ENCODE measurements at regions not wholly inside any gene's neighbourhood (a gene's known extent, or its start where the extent isn't known, plus 50 kb on each side); places are given as distances from the start of the nearest gene placed in this dataset.
"Not testable (repeated sequence)": the region's sequence is repeated elsewhere in the genome, so short reads cannot be mapped to it uniquely, and the experiment has no call there.

DNA sequence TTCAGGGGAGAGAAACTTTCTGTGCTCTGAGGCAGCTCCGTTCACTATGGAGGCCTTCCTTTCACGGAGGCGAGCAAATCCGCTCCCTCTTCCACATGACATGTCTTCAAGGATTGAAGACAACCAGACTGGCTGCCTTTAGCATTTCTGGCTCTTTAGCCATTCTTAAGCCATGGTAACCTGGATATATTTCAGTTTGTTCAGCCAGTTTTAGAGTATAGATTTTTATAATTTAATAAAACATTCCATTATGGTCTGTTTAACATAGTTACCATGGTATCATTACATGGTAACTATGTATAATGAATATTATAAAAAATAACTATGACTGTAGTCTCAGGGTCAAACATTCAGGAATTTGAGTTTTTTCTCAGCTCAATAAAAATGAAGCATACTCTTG, 54.2 kb upstream of the NFIA start:
- DNase-seq (ENCODE audit: low spot score): no peak
- intact Hi-C loops (cut with DNase I): no loop called here

- intact Hi-C loops (cut with DNase I); DNase-seq (ENCODE audit: low spot score): not testable (repeated sequence)
Measured at GRCh38 chr1:61018068-61018467, 64.3 kb upstream of the NFIA start.

DNA sequence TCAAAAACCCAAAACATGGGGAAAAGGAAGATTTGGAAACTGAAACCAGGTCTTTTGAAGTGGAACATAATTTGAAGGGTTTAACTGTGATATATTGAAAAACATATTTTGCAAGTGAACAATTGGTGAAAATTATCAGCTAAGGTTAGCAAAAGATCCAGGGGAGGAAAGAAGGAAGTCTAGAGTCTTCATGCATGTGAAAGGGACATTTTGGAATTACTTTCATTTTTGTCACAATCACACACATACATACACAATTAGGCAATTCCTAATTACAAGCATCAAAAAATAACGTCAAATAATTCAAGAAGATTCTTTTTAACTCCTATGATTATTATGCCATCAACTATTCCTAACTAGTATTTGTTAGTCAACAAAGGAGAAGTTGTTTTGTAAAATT, 64.7 kb upstream of the NFIA start:
- no peak for DNase-seq (ENCODE audit: low spot score)
- intact Hi-C loops (cut with DNase I): no loop called here

GRCh38 chr1:61013946-61014667, 68.3 kb upstream of the NFIA start:
- intact Hi-C loops (cut with DNase I): no loop called here
- DNase-seq (ENCODE audit: low spot score): no peak

GRCh38 chr1:61013189-61013945, 69.0 kb upstream of the NFIA start:
- no peak for DNase-seq (ENCODE audit: low spot score)
- intact Hi-C loops (cut with DNase I): no loop called here

- intact Hi-C loops (cut with DNase I): no loop called here
- no peak for DNase-seq (ENCODE audit: low spot score)
Measured at GRCh38 chr1:61012341-61012761, 70.0 kb upstream of the NFIA start.

- DNase-seq (ENCODE audit: low spot score): no peak
Measured at GRCh38 chr1:61011561-61012263, 70.6 kb upstream of the NFIA start.

DNA sequence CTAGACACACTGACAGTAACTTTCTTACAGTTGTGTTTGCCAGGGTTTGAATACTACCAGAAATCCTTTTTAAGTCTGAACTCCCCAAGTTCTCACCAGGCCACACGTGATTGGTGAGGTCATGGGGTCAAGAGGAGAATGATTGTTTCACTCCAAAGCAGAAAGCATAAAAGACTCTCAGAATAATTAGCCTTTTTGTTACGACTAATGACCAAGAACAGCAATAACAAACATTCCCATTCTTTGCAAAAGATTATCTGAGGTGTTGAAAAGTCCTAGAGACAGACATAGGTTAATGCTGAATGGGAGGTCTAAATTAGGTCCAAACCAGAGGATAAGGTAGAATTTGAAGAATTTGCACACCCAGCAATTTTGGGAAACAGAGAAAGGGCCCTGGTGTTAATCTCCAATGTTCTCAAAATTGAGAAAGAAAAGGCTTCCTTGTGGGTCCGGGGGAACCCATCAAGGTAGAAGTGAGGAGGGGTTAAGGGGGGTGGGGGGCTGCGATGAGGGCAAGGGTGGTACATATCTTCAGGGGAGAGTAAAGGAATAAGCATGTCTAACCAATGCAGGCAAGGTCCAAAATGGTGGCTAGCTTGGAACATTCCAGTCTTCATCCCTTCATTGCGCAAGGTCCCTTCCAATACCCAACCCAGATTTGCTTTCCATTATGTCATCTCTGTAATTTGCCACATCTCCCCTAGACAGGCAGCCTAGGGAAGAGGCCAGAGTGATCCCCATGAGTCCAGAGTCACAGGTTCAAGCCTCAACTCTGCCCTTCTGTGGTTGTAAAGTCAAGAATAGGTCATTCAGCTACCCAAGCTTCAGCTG, 74.6 kb upstream of the NFIA start:
- intact Hi-C loops (cut with DNase I): no loop called here
- no peak for DNase-seq (ENCODE audit: low spot score)

More at GRCh38 chr1:61011561-61012263, 70.6 kb upstream of the NFIA start:
- intact Hi-C loops (cut with DNase I): no loop called here

DNA sequence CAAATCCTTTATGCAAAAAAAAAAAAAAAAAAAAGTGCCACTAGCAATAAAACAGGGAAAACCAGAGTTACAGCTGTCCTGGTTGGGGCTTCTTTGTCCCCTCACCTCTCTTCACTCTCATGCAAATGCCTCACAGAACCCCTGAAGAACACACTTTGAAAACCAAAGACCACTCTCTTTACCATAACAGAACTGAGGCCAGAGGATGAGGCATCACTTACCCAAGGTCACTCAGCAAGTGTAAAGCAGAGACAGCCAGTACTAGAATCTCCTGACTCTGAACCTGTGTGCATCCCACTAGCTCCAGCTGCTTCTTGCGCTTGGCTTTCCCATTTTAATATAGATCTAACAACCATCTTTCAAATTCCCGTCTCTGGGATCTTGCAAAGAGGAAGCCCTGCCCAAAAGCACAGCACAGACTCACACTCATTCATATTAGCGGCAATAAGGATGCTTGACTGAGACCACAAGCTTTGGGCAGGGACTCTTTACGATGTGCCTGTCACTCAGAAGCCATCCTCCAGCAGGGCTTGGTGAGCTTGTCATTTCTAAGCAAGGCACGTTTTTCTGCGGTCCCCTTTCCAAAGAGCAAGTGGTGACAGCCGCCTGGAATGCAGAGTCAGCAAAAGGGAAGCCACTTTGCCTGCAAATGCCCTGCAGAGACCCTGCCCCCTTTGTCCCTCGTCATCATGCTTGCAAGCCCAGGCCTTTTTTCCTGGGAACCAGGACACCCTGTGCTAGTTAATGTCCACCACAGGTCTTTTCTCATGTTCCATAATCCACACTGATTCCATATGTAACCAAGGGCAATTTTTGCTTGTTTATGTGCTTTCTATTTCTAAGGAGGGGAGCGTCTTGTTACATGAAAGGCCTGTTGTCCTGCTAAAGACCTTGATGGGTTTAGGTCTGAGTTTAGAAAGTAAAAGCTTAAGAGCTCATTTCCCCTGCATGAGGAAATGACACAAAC, 76.5 kb upstream of the NFIA start:
- intact Hi-C loops (cut with DNase I): no loop called here
- no peak for DNase-seq (ENCODE audit: low spot score)

GRCh38 chr1:61004262-61005003, 77.9 kb upstream of the NFIA start:
- intact Hi-C loops (cut with DNase I): no loop called here
- no peak for DNase-seq (ENCODE audit: low spot score)

- no peak for DNase-seq (ENCODE audit: low spot score)
- intact Hi-C loops (cut with DNase I): no loop called here
Measured at GRCh38 chr1:61000327-61000726, 82.0 kb upstream of the NFIA start.

DNA sequence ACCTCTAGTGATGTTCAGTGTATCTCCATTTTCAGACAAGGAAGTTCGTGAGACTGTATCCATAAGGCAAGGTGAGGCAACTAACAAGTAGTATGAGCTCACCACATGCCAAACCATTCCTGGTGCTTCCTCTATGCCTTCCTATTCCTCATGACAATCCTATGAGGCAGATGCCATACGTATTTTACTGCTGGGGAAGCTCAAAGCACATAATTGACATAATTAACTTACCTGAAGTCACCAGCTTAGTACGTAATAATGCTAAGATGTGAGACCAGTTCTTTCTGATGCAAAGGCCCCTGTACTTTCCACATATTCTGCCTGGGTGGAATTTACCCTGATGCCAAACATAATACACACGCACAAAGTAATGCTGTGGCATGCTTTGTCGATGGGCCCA, 83.6 kb upstream of the NFIA start:
- intact Hi-C loops (cut with DNase I): no loop called here
- DNase-seq (ENCODE audit: low spot score): no peak

DNA sequence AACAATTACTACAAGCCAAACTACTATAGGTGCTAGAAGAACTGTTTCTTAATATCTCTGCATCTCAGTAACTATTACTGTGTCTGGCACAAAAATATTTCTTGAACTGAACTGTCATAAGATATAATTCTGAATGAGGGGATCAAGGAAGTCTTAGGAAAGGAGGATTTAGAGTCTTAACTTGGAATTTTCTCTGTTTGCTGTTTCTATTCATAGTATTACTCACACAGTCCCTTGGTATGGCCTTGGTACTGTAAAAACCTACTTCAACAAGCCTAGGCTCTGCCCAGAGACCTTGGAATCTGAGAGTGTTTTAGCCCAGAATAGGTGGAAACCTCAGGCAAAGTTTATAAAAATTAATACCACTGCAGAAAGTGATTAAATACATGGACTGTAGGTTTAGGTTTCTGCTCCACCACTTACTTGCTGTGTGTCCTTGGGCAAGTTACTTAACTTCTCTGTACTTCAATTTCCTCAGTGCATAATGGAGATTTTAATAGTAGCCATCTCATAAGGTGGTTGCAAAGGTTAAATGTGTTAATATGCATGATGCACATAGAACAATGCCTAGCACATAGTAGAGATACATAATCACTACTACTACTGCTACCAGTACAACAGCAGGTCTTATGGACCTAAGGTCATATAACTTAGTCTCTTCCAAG, 87.4 kb upstream of the NFIA start:
- intact Hi-C loops (cut with DNase I): loop anchor here in 1 of 2 donors (5.0 kb wide), 1 partner anchor 92 kb away; no protein-coding TSS in a partner anchor
- DNase-seq (ENCODE audit: low spot score): no peak

GRCh38 chr1:60994369-60994768, 88.0 kb upstream of the NFIA start:
- intact Hi-C loops (cut with DNase I): loop anchor here in 1 of 2 donors (5.0 kb wide), 1 partner anchor 93 kb away; no protein-coding TSS in a partner anchor
- no peak for DNase-seq (ENCODE audit: low spot score)

- intact Hi-C loops (cut with DNase I): loop anchor here in 1 of 2 donors (5.0 kb wide), 1 partner anchor 95 kb away; no protein-coding TSS in a partner anchor
- no peak for DNase-seq (ENCODE audit: low spot score)
Measured at GRCh38 chr1:60992165-60992564, 90.2 kb upstream of the NFIA start.

GRCh38 chr1:60990714-60991090, 91.7 kb upstream of the NFIA start:
- intact Hi-C loops (cut with DNase I): loop anchor here in 1 of 2 donors (5.0 kb wide), 1 partner anchor 97 kb away; no protein-coding TSS in a partner anchor
- no peak for DNase-seq (ENCODE audit: low spot score)
